HG02798 (cell line): ENCODE measurements at regions not wholly inside any gene's neighbourhood (a gene's known extent, or its start where the extent isn't known, plus 50 kb on each side); places are given as distances from the start of the nearest gene placed in this dataset.

ENCODE experiments used
- ATAC-seq: cut with Tn5 transposase; IDR thresholded peaks from one replicate; pipeline ENCODE4 v1.9.1; 2021; ENCODE audit warnings: mild to moderate bottlenecking; ENCODE audit not compliant: unreplicated experiment, poor library complexity

DNA sequence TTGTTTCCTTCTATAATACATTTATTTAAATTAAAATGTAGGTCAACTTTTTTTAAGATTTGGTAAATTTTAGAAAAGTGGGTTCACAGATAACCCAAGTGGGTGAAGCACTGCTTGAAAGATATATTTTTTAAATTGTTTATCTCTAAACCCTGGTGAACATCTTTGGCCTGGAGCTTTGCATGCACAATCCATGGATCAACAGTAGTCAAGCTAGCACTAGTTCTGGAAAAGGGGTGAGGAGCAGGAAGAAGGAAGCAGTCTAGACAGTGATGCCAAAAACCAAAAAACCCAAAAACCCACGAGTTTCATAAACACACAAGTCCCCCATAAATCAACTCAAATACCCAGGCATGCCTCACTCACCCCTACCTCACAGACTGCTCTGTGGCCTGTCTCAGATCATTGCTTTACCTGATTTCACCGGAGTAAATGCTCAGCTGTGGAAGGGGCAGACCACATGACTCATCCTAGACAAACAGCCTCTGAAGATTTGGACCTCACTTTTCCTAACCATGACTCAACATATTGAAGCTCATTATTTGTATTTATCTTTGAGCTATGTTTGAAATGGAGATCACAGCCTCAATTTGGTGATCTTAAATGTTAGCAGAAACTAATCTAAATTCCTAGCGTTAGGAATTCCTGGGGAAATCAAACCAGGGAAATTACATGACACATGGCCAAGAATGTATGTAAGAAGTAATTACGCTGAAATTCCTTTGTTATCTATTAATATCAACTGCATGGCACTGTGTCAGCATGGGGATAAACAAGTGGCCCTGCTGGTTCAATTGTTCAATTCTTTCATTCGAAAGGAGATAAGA, 149.6 kb downstream of the ZNF608 start:
- no peak for ATAC-seq

DNA sequence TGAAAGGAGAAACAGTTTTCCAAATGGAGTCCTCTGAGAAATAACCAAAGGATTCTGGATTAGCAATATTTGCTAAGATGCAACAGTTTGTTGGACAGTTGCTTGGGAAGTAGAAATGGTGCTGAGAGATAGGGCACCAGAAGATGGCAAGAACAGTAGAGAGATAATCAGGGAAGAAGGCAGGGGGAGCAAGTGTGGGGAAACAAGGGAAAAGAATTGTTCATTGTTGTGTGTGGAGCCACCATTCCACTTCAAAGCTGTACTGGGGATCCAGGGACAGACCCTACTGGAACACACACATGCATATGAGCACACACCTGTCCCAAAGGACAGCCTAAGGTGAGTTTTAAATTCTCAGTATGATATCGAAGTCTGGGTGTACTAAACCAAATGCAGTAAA, 152.5 kb downstream of the ZNF608 start:
- no peak for ATAC-seq

DNA sequence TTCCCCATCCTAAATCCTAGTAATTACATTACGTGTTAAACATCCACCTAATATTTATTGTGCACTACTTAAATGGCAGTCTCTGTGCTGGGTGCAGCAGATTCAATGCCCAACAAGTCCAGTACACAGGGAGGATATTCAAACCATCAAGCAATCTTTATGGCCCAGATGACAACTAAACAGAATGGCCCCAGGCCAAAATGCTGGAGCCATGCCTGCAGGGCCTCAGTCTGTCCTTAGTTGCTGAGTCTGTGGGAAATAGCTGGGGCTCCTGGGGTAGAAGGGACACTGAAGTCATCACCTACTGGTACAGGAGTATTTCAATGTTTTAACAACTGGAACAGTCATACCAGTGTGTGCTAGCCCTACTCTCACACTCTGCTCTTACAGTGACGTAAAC, 153.5 kb downstream of the ZNF608 start:
- ATAC-seq = no peak

DNA sequence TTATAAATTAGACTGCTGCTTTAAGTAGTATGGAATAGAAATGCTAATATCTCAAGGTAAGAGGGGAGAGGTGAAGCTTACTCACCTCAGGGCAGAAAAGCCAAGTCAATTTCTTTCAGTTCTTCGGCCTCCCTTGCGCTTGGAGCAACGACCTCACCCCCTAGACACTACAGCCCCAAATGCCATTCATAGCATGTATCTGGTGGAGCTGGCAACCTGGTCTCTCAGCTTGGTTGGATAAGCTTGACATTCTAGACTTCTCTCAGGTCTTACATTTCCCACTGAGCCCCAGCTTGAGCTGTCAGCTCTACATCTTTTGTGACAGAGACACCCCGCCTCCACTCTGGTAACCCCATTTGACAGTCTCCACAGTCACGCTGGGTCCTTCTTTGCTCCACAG, 154.9 kb downstream of the ZNF608 start:
- ATAC-seq = no peak

DNA sequence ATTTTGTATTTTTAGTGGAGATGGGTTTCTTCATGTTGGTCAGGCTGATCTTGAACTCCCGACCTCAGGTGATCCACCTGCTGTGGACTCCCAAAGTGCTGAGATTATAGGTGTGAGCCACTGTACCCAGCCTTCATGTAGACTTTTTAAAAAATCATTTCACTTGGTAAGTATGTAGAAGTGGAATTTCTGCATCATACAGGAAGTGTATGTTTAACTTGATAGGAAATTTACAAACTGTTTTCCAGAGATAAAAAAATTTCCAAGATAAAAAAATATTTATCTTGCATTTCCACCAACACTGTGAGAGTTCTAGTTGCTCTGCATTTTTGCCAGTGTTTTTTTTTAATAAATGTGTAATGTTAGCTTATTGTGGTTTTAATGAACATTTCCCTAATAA, 155.8 kb downstream of the ZNF608 start:
- no peak for ATAC-seq

DNA sequence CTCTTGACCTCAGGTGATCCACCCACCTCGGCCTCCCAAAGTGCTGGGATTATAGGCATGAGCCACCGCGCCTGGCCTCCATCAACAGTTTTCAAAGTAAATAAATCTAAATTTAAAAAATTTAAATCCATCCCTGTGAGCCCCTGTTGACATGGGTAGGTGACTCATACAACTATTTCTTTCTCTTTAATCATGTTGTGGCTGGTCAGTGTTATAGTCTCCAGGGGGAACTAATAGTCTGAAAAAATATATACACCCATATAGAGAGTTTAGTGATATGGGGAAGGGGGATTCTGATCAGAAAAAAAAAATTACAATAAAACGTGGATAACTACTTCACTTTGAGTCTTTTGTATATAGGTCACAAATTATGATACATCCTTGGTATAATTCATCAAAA, 159.2 kb downstream of the ZNF608 start:
- no peak for ATAC-seq

DNA sequence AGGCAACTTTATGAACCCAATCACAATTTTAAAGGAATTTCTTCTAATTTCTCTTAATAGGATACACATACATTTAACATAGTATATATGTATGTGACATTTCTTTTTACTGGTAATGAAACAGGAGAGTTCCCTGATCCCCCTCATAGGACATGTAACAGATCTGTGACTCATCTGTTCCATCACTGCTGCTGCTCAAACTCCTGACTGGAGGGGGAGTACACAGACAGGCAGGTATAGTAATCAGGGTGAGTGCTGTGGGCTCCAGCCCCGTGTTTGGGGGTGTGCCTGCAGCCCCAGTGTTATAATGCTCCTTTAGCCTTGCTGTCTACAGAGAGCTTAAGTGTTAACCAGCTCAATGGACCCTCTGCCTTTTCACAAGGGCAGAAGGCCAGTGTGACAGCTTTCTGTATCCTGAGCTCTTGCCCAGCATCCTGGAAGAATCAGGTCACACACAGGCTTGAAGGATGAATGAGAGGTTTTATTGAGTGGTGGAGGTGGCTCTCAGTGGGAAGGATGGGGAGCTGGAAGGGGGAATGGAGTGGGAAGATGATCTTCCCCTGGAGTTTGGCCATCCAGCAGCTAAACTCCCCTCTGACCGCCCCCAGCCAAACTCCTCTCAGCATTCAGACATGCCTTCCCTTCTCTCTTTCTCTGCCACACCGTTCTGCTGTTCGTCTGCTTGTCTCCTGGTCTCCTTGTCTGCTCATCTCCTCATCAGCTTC, 161.3 kb downstream of the ZNF608 start:
- ATAC-seq = no peak

DNA sequence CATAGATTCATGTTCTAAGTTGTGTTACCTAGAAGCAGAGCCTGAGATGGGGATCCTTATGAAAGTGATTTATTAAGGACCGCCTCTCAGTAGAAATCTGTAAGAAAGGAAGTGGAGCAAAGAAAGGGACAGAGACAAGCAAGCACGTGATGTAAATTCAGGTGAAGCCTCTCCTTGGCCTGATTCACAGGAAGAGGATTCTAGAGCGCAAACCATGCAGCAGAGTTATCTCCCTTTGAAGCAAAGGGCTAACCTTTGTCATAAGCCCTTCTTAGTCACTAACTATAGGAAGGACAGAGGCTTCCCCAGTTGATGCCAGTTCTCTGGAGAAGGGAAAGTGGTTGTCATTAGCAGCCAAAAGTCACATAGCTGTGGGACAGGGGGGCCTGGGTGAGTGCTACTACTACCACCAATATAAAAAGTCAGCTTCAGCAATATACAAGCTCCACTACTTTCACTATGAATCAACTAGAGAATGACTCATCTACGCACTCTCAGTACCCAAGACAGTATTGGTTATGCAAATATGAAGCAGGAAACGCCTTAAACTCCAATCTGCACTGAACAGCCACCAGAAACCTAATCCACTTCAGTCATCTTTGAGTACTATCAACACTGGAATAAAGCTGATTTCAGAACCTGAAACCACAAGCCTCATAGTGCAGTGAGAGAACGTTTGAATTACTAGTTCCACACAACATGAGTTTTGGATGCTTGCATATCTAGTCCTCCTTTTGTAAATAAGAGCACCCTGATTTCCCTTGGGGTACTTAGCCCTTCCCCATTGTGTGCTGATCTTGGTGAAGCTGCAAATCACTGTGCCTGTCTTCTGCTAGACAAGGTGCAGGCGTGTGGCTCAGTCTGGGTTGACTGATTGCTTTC, 162.7 kb downstream of the ZNF608 start:
- peak; percentile 99 for ATAC-seq

DNA sequence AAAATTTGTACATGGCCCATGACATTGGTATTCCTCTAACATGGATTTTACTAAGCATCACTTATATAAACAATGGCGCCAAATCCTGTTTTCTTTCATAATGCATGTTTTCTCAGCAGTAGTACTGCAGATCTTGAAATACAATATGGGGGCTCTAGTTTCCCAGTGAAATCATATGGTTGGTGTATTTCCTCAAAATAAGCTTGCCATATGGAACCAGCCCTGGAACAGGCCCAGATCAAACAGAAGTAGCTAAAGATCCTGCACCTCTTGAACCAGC, 163.9 kb downstream of the ZNF608 start:
- ATAC-seq = no peak

DNA sequence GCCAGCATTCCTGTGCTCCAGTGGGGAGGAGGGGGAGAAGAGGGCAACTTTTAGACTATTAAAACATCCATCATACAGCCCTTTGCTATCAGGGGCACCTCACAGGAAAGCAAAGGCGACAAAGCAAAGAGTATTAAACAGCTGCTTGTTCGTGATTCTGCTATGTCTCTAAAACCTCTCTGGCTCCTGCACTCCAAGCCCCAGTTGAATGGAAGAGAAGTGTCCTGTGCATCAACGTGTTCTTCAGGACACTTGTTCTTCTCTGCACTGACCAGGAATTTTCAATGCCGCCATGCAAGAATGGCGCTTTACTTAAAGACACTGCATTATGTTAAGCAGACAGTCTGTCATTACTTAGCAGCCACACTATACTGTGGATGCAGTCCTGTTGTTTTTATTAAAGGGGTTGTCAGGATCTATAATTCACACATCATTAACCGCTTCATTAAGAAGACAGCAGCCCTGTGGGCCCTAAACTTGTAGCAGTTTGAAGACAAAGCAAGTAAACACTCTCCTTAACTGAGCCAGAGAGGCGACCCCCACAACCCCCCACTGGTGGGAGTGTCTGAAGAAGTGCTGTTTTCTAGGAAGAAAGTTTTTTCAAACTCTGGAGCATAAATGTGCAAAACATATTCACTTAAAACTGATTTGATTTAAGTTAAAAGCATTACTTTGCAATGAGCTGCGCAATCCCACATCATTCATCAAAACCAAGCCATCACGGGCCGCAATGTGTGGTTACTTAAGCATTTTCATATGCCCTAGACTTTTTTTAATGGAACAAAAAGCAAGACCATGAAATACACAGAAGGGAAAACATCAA, 164.5 kb downstream of the ZNF608 start:
- ATAC-seq = no peak

DNA sequence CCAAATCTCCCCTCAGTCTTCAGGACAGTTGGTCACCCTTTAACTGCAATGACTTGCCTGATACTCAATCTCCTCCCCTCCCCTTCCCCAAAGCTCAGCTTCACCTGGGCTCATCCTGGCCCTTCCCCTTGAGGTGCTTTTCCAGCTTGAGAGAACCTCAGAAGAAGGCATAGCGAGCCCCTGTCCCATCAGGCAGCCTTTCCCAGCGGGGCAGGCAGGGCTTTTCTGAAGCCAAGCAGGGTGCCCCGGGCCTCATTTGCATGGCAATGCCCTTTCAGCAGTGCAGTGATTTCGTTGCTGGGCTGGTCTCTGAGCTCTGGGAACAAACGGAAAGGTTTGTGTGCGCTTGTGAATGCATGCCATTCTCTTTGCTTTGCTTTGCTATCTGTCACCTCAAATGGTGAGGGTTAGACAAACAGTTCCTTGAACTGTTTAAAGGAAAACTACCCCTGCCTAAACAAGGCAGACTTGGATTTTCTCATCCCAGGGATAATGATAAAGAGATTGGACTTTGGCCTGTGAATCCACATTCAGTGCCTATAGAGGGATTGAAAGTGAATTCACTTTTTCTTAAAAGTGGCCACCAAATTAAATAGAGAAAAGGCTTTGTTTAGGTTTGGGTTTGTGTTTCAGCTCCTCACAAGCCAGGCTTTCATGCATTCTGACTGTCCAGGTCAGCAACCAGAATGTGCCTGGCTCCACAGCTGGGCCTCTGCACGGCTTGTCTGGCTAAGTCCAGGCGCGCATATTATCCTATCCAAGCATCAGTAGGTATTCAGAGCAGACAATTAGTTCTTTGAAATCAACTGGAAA, 165.3 kb downstream of the ZNF608 start:
- no peak for ATAC-seq

DNA sequence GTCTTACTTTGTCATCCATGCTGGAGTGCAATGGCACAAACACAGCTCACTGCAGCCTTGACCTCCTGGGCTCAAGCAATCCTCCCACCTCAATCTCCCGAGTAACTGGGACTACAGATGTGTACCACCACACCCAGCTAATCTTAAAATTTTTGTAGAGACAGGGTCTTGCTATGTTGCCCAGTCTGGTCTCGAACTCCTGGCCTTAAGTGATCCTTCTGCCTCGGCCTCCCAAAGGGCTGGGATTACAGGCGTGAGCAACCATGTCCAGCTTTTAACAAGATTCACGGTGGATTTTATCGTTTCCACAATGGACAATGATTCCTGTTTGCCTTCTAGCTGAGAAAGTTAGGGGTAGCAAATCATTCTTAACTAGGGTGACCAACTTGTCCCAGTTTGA, 165.9 kb downstream of the ZNF608 start:
- ATAC-seq = no peak

DNA sequence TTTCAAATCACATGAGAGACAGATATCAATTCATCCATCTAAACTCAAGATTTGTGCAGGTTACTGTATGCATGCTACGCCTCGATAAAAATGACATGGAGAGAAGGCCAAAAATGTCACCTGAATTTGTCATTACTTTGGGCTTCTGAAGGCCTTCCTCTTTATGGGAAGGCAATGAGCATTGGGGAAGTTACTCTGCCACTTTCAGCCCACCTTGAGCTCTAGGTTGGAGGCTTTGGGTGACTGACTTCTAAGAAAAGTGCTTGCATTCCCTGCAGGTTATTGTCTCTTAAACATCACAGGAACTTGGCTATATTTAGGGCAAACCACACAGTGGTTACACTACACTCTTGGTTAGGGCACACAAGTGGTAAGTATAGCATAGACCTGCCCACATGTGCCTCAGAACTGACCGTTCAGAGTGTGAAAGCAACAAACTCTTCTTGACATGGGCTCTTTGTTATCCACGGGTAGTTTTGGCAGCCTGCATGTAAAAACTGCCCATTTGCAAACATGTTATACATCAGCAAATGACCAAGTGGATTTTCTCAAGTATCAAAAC, 169.5 kb downstream of the ZNF608 start:
- peak; percentile 92 for ATAC-seq

DNA sequence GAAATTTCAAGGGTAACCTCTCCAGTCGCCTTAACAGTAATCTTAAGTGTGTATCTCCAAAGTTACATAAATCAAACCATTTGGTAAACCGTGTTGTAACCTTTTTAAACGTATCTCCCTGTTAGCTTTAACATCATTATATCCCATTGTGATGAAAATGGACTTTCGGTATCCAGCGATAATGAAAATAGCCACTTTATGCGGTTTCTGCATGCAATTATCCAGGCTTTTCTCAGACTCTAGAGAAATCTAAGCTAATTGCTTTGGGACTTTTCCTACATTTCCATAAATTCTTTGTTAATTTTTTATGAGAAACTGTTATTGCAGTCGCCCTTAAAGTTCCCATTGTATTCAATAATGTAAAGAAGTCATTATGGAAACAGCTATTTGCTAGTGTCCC, 170.7 kb downstream of the ZNF608 start:
- no peak for ATAC-seq

DNA sequence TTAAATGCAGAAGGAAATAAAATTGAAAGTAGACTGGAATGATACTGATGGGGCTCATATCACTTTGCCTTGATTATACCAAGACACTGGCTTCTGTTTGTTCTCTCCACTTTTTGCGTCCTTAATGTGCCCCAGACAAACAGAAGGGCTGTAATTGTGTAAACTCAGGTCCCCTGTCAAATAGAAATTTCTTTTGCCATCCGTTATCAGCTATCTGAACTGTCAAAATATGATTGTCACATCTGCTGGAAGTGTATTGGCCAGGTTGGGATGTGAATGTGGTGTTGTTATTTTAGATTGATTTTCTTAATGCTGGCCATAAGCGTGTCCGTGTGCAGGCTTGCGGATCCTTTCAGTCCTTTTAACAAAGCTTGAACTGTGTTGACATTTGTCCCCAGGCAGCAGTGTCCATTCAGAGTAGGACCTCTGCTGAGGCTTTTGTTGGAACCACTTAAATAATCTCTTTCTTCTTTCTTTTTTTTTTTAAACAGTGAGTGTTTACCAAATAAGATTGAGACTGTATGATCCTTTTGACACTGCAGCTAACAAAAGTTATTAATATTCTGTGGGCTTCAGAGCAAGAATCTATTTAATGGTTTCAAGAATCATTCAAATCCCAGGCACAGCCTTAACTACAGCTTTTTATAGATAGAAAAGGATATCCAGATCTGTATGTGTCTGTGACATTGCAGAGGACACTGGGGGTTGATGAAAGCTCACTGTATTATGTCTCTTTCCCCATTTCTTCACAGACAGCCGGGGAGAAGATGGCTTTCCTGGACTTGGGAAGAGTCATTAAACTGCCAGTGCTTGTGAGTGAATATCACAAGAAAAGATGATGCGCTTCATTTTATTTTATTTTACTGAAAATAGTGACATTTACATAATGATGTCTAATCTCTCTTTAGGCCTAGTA, 171.7 kb downstream of the ZNF608 start:
- no peak for ATAC-seq

DNA sequence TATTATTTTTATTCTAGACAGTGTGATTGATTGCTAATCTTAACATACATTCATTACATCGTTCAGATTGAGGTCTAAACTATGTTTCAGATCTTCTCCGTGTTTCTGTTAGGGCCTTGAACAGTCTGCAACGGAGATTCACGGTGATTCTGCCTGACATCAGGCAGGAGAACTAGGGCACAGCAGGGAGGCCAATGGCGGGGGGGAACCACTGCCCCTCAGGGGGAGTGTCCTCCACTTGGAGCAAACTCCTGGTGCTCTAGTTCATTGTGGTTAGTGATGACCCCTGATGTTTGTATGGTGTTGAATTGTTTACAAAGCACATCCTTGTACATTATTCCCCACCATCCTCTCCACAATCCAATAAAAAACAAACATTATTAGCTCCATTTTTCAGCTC, 173.5 kb downstream of the ZNF608 start:
- ATAC-seq = no peak

DNA sequence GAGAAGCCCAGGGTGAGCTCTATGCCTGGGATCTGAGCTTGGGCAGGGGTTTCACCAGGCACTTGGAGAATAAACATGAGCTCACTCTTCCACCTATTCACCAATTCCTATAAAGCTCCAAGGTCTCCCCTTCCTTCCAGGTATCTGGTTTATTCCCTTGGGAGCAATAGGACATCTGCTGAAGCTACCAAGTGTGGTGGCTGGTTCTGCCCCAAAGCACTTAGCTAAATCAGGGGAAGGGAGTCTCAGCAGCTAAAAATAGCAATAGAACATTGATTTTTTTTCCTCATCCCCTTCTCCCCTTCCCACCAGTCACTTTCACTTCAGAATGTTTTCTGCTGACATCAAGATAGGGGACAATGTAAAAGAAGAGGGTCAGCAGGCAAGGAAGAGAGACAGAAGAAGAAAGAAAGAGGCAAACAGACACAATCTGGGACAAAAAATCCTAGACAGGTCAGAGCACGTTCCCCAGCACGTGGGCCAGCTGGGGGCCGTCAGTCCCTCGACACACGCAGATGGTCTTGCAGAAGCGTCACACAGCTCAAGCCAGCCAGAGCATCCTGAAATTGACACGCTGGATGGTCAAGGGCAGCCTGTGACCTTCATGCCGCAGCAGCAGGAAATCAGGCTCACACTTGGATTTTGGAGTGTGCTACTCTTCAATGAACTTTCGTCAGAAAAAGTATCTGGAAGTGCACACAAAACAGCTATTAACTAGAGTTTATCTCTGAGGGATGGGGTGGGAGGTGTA, 176.0 kb downstream of the ZNF608 start:
- ATAC-seq = no peak
